Upper lobe of left lung (tissue), 6 donors: ENCODE measurements at regions not wholly inside any gene's neighbourhood (a gene's known extent, or its start where the extent isn't known, plus 50 kb on each side); places are given as distances from the start of the nearest gene placed in this dataset.
A peak's percentile ranks its signal among the peaks of the same experiment; 100 is the strongest.

Experiments
- ATAC-seq, 2 donors: fragments of 200-7000 bp; cut with Tn5 transposase; one replicate each; pipeline ENCODE4 v1.9.1; 2022; ENCODE audit warnings: mild to moderate bottlenecking in 2 of 2, moderate library complexity in 2 of 2; ENCODE audit not compliant: low FRiP score in 2 of 2
- DNase-seq, 2 donors: peaks; one replicate each; pipeline ENCODE4 v3.0.0-alpha.2; 2019 to 2020
- H3K27ac ChIP-seq, 4 donors: fragments of 200-600 bp; sonication (generic); one replicate each; pipeline ENCODE4 v1.5.1; 2016 to 2019
- H3K27me3 ChIP-seq, 4 donors: fragments of 200-600 bp; sonication (generic); one replicate each; pipeline ENCODE4 v1.5.1; 2017 to 2019
- H3K36me3 ChIP-seq, 4 donors: fragments of 200-600 bp; sonication (generic); one replicate each; pipeline ENCODE4 v1.5.1; 2016 to 2019
- H3K4me1 ChIP-seq, 4 donors: fragments of 200-600 bp; sonication (generic); one replicate each; pipeline ENCODE4 v1.5.1; 2018 to 2019
- H3K4me3 ChIP-seq, 4 donors: fragments of 200-600 bp; sonication (generic); one replicate each; pipeline ENCODE4 v1.5.1; 2017 to 2019; ENCODE audit warnings: mild to moderate bottlenecking in 2 of 4, moderate library complexity in 1 of 4
- H3K9me3 ChIP-seq, 4 donors: fragments of 200-600 bp; sonication (generic); one replicate each; pipeline ENCODE4 v1.5.1; 2018 to 2019
- CTCF ChIP-seq, 6 experiments: fragments of 450-650 bp in 4 of 6; fragments of 200-600 bp in 2 of 6; sonication (generic) in 2 of 6; IDR thresholded peaks; one replicate each; pipeline ENCODE4 v1.5.1; 2016 to 2019; ENCODE audit warnings: antibody characterized with exemption in 6 of 6
- EP300 ChIP-seq, 4 donors: sonication (generic); formaldehyde crosslinking; IDR thresholded peaks; one replicate each; pipeline ENCODE4 v1.5.1; 2017; ENCODE audit warnings: antibody characterized with exemption in 4 of 4, control low read depth in 2 of 4
- POLR2A ChIP-seq, 4 donors: fragments of 450-650 bp; IDR thresholded peaks; one replicate each; pipeline ENCODE4 v1.5.1; 2016 to 2017; ENCODE audit warnings: antibody characterized with exemption in 4 of 4, mild to moderate bottlenecking in 2 of 4
- POLR2AphosphoS5 ChIP-seq, 2 donors: sonication (generic); formaldehyde crosslinking; IDR thresholded peaks; one replicate each; pipeline ENCODE4 v1.5.1; 2017; ENCODE audit warnings: antibody characterized with exemption in 2 of 2
- WGBS, 2 donors: methylation state at CpG; one replicate each; pipeline ENCODE4 v1.1.5; 2017 to 2018; 5-methylcytosine and 5-hydroxymethylcytosine counted together
- donor health status: DM: no; HTN: no; CAD: no; lungs with moderate emphysema.
- donor health status: DM: no; HTN: yes; CAD: no; lungs with severe emphysema.

- no peaks in the 10 kb centered on the region for H3K27me3 ChIP-seq
- H3K27ac ChIP-seq, result no peak overlapping the region
- 76 to 81% methylated on average over 4 of the region's 4 CpGs for WGBS, 2 donors
- H3K9me3 ChIP-seq, result no peaks in the 10 kb centered on the region
- DNase-seq (no peak), ATAC-seq (no peak)
- peaks cover 4 to 31% (median 19%) of the 10 kb centered on the region in 4 donors for H3K4me1 ChIP-seq
- no peak overlapping the region for H3K4me3 ChIP-seq
- no peaks in the 10 kb centered on the region for H3K36me3 ChIP-seq
- TF ChIP-seq POLR2AphosphoS5 (IDR thresholded peaks at IDR 0.05), result no peak
- TF ChIP-seq EP300 (IDR thresholded peaks at IDR 0.05), result no peak
- TF ChIP-seq POLR2A (IDR thresholded peaks at IDR 0.05), result no peak
- no peak for TF ChIP-seq CTCF (IDR thresholded peaks at IDR 0.05)
These were observed 73.6 kb upstream of the TP53I11 start for GRCh38 chr11:45024316-45024715.

GRCh38 chr11:45024846-45025588 is 74.3 kb upstream of the TP53I11 start:
- no peaks in the 10 kb centered on the region for H3K27me3 ChIP-seq
- no peaks in the 10 kb centered on the region for H3K36me3 ChIP-seq
- WGBS, 2 donors, result 94% methylated on average over 4 of the region's 4 CpGs
- TF ChIP-seq POLR2A (IDR thresholded peaks at IDR 0.05) (no peak), POLR2AphosphoS5 (IDR thresholded peaks at IDR 0.05) (no peak), EP300 (IDR thresholded peaks at IDR 0.05) (no peak), CTCF (IDR thresholded peaks at IDR 0.05) (no peak)
- H3K27ac ChIP-seq, result no peak overlapping the region
- no peak for DNase-seq
- H3K9me3 ChIP-seq, result no peaks in the 10 kb centered on the region
- ATAC-seq, result no peak
- peaks cover 4 to 31% (median 19%) of the 10 kb centered on the region in 4 donors for H3K4me1 ChIP-seq
- H3K4me3 ChIP-seq, result no peak overlapping the region

GRCh38 chr11:45025716-45026492 is 75.2 kb upstream of the TP53I11 start:
- Histone ChIP-seq H3K27me3 (no peaks in the 10 kb centered on the region), H3K9me3 (no peaks in the 10 kb centered on the region), H3K4me3 (no peak overlapping the region), H3K4me1 (peaks cover 4 to 30% (median 14%) of the 10 kb centered on the region in 4 donors), H3K36me3 (no peaks in the 10 kb centered on the region), H3K27ac (no peak overlapping the region)
- DNase-seq, result peak in 1 of 2 donors; percentile 50
- ATAC-seq, result peak; percentile 55 to 70
- 52 to 78% methylated on average over 5 to 12 of the region's 12 CpGs for WGBS, 2 donors
- TF ChIP-seq EP300 (IDR thresholded peaks at IDR 0.05) (no peak), POLR2AphosphoS5 (IDR thresholded peaks at IDR 0.05) (peak; percentile 37 to 74), POLR2A (IDR thresholded peaks at IDR 0.05) (no peak), CTCF (IDR thresholded peaks at IDR 0.05) (no peak)

- H3K36me3 ChIP-seq, result no peaks in the 10 kb centered on the region
- H3K4me1 ChIP-seq, result peaks cover 0 to 21% (median 4%) of the 10 kb centered on the region in 4 donors
- WGBS, 2 donors, result 57 to 87% methylated on average over 5 to 6 of the region's 6 CpGs
- peak in 1 of 2 donors; percentile 44 for DNase-seq
- H3K27ac ChIP-seq, result no peak overlapping the region
- no peaks in the 10 kb centered on the region for H3K27me3 ChIP-seq
- no peaks in the 10 kb centered on the region for H3K9me3 ChIP-seq
- ATAC-seq, result no peak
- no peak overlapping the region for H3K4me3 ChIP-seq
- TF ChIP-seq POLR2A (IDR thresholded peaks at IDR 0.05), result no peak
- TF ChIP-seq EP300 (IDR thresholded peaks at IDR 0.05), result no peak
- no peak for TF ChIP-seq CTCF (IDR thresholded peaks at IDR 0.05)
- no peak for TF ChIP-seq POLR2AphosphoS5 (IDR thresholded peaks at IDR 0.05)
These were observed 76.2 kb upstream of the TP53I11 start for GRCh38 chr11:45026835-45027234.
